Left forelimb (tissue), 1 donor: ENCODE measurements at regions not wholly inside any gene's neighbourhood (a gene's known extent, or its start where the extent isn't known, plus 50 kb on each side); places are given as distances from the start of the nearest gene placed in this dataset.

ENCODE experiments used
- DNase-seq: peaks from one replicate; pipeline ENCODE4 v3.0.0-alpha.2; 2018; ENCODE audit warnings: low spot score

DNA sequence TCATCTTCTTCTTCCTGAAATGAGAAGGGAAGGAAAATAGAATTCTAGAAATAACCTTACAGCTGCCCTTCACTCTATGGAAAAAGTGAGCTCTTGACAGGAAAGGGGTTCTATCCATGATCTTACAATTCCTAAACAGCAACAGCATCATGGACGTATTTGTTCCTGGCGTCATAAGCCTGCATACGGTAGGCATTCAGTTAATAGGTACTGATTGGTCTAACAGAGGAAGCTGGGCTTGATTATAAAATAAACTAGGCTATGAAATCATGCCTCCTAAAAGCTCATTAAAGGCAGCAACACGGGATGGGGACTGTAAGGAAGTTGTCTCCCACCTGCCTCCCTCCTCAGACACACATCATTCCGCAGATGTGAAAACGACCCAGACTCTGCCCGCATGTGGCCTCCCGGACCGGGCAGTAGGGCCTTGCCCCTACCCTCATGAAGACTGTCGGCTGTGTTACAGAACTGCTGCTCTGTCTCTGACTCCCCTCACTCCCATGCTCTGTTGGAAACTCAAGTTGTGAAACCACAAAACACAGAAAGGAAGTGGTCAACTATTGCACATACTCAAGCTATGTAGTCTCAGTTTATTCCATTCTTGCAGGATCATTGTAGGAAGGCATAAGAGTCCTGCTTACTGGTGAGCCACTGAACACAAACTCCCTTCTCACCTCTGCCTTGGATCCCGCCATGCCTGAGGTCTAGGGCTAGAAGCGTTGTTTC lies 129.8 kb downstream of the DLEU7 start:
- DNase-seq, result no peak

DNA sequence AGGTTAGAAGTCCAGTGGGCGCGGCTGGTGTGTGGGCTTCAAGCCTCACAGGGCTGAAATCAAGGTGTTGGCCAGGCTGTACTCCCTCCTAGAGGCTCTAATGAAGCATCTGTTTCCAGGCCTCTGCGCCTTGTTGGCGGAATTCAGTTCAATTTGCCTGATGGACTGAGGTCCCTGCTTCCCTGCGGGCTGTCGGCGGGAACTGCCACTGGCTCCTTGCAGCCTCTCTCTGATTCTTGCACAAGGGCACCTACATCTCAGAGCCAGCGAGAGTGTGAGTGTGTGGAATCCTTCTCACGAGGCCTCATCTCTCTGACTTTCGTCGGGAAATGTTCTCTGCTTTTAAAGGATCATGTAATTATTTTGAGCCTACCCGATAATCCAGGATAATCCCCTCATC lies 128.6 kb downstream of the DLEU7 start:
- no peak for DNase-seq

DNA sequence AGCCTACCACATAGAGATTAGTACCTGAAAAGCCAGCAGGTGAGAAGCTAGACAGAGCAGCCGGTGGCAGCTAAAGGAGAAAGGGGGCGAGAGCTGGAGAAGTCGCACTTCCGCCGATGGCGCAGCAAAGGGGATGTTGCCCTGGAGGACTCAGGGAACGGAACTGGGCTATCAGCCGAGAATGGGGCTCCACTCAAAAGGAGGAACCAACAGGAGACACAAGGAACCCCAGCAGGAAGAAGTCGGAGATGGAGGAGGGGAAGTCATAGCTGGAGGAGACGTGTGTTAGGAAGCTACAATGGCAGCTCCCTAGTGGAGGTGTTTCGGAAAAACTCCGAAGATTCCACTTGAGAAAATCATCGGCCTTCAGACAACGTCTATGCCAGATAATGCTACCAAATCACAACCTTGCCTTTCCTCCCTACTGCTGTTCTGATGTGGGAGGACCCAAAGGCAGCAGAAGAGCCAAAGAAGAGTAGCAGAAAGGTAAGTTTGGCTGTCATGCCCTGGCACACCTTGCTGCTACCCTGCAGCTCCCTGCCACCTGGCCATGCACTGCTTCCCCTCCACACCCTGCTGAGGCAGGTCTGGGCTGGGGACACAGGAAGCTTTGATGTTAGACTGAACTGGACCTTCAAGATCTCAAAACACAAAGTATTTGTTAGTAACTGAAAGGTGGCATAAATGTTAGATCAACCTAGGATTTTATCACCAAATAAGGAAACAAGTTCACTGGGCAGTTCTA lies 127.9 kb downstream of the DLEU7 start:
- no peak for DNase-seq

DNA sequence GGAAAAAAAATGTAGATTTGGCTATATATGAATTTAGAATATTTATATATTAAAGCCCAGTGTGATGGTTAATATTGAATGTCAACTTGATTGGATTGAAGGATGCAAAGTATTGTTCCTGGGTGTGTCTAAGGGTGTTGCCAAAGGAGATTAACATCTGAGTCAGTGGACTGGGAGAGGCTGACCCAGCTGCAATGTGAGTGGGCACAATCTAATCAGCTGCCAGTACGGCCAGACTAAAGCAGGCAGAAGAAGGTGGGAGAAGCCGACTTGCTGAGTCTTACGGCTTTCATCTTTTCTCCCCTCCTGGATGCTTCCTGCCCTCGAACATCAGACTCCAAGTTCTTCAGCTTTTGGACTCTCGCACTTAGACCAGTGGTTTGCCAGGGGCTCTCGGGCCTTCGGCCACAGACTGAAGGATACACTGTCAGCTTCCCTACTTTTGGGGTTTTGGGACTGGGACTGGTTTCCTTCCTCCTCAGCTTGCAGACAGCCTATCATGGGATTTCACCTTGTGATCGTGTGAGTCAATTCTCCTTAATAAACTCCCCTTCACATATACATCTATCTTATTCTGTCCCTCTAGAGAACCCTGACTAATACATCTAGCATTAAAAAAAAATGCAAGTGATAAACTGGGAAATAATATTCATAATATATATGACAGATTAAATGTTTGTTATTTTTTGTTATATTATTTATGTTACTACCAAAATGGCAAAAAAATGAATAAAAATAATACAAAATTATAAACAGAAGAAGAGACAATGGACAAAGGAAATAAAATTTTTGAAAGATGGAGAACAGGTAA lies 122.4 kb downstream of the DLEU7 start:
- DNase-seq, result no peak

DNA sequence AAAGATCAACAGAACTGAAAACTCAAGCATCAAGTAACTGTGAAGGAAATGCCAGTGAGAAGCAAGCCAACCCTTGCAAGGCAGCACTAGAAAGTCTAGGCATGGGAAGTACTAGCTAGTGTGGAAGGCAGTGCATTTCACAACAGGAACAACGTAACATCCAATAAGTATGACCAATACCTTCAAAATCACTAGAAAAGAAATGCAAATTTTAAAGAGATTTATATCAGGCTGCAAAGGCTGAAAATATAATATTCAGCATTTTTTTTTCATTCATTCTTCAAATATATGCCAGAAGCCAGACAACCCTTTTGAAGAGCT lies 121.9 kb downstream of the DLEU7 start:
- no peak for DNase-seq

DNA sequence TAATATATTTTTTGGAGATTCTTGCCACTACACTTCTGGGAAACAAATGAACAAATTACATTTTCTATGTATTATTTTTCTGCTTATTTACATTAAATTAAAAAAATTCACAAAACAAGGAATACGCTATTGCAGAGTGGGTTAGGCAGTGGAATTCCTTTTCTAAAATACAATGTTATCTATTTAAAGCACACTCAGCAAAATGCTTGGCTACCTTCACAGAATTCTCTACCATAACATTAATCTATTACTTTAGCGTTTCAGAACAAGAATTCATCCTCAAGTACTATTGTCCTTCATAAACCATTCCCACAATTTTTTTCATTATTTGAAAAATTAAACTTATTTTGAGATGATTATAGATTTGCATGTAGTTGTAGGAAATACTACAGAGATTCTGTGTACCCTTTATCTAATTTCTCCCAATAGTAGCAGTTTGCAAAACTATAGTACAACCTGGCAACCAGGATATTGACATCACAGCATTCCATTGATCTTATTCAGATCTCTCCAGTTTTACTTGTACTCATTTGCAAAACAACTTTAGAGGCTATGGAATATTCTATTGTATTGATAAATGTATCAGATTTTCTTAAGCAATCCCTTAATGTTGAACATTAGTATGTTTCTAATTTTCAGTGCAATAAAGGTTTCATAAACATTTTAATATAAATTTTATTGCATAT lies 120.9 kb downstream of the DLEU7 start:
- no peak for DNase-seq

DNA sequence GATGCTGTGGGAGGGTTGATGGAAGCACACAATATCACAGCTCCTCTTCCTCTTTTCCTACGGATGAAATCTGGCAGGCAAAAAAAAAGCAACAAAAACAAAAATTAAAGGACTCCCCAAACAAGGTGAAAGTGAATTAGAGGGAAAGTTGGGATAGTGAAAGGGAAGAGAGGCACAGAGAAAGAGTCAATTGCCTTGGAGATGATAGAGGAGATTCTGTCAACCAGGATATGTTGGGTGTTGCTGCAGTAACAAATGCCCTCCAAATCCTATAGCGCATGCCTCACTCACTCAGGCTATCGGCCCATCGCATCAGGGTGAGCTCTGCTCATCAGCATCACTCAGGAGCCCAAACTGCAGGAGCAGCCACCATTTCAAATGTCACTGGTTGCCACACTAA lies 119.1 kb downstream of the DLEU7 start:
- DNase-seq, result no peak

DNA sequence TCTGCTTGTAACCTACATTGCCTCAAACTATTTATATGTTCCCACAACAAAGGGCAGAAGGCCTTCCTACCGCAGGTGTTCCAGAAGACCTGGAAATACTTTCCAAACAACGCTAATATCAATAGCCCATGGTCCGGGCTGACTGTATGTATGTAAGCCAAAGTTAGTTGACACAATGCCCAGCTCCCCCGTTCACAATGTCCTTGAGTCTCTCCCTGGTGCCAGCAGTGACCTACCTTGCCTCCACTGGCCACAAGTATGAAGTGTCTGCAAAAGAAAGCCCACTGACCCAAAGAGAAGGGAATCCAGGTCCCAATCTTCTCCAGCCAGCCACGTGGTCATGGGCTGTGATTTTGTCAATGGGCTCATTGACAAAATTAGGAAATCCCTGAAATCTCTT lies 118.6 kb downstream of the DLEU7 start:
- DNase-seq, result no peak

DNA sequence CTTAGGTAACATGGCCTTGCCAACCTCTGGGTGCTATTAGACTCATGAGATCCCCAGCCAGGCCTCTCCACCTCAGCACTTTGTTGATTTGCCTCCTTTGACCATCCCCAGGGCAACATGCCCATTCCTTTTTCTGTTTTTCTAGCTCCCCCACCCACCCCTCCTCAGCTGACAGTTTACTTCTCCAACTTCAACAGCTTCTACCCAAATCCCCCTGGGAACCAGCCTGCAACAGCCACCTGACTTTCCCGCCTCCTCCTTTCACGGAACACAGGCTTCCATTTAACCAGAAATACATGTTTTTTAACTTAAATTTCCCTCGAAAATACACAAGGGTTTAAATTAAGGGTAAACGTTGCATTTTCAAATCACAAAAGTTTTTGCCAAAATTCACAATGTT lies 117.3 kb downstream of the DLEU7 start:
- no peak for DNase-seq

DNA sequence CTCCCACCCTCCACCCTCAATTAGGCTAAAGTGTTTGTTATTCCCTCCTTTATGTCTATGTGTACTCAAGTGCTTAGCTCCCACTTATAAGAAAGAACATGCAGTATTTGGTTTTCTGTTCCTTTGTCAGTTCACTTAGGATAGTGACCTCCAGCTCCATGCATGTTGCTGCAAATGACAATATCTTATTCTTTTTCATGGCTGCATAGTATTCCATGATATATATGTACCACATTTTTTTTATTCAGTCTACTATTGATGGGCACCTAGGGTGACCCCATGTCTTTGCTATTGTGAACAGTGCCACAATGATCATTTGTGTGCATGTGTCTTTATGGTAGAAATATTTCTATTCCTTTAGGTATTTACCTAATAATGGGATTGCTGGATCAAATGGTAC lies 114.3 kb downstream of the DLEU7 start:
- DNase-seq, result no peak

DNA sequence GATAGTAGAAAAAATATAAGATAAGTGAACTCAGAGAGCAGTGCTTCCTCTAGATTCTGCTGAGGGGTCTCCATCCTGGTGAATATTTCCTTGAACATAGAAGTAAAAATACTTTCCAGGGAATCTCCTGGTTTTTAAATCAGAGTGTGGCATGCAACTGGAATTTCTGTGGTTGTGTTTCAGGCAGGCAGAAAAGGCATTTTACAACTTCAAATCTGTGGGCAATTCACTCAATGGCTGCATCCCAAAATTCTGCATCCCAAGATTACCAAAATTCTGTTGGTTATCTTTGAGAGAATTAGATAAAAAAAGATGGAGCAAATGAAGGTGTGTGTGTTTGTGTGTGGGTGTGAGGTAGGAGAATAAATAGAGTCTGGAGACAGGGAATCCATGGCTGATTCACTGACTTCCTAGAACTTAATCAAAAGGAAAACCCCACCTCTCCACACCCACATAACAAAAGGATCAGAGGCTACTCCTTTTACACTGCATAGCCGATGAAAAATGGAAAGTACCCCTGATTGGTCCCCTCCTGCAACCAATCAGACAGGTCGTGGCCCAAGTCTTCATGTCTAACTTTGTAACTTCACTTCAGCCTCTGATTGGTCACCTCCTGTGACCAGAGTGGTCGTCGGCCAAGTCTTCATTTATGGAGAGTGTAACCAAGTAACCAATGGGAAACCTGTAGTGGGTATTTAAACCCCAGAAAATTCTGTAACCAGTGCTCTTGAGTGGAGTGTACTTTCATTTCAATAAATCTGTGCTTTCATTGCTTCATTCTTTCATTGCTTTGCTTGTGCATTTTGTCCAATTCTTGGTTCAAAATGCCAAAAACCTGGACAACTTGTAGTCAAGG lies 112.8 kb downstream of the DLEU7 start:
- no peak for DNase-seq

DNA sequence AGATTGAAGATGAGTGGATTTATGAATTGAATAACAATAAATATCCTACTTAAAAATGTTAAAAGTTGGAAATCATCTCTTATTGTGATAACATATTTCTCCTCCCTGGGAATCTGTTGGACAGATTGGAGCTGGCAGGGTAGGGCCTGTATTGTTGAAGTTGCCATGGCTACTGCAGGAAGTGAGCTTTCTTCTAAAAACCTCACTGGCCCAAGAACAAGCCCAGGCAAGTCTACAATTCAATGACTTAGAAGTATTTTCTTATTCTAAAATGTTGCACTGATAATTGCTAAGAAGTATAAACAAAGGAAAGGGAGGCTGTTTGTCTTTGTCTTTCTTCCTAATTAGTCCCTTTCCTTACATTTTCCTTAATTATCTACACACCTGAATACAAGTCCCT lies 112.1 kb downstream of the DLEU7 start:
- DNase-seq, result no peak

DNA sequence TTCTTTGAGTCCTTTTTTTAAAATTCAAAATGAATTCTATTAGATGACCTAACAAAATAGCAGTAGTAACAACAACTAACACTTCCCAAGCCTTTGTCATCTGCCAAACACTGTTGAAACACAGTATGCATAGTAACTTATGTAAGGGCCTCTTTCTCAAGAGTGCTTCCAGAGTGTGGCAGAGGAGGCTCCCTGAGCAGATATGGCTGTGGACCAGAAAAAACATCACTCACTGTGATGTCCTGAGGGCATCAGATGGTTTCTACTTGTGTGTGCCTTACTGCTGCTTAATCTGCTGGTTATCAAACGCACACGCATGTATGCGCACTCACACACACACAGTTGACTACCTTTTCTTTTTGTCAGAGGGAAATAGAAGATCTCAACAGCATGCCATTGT lies 110.8 kb downstream of the DLEU7 start:
- no peak for DNase-seq

DNA sequence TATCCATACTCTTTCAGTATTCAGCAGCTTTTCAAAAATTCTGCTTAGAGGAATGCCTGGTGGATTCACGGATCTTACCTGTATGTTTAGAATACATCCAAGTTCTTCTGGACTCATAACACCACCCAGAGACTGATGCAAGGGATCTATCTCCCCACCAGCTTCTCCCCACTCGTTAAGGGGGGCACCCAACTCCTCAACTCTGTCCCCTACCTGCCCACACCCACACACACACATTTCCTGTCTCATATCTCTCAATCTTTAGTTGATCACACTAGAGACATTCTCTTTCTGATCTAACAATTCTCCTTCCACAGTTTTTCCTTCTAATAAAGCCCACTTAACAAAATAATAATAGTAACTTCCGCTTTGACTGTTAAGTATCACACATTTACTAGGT lies 110.1 kb downstream of the DLEU7 start:
- DNase-seq, result no peak

DNA sequence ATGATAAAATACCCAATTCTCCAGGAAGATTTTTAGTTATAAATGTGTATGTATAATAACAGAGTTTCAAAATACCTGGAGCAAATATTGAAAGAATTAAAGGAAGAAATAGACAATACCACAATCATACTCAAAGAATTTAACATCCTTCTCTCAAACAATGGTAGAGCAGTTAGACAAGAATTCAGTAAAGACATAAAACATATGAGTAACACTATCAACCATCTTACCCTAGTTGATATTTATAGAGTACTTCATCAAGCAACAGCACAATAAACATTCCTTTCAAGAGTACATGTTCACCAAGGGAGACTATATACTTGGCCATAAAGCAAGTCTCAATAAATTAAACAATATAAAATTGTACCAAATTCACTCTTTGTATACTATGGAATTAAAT lies 108.4 kb downstream of the DLEU7 start:
- DNase-seq, result no peak

DNA sequence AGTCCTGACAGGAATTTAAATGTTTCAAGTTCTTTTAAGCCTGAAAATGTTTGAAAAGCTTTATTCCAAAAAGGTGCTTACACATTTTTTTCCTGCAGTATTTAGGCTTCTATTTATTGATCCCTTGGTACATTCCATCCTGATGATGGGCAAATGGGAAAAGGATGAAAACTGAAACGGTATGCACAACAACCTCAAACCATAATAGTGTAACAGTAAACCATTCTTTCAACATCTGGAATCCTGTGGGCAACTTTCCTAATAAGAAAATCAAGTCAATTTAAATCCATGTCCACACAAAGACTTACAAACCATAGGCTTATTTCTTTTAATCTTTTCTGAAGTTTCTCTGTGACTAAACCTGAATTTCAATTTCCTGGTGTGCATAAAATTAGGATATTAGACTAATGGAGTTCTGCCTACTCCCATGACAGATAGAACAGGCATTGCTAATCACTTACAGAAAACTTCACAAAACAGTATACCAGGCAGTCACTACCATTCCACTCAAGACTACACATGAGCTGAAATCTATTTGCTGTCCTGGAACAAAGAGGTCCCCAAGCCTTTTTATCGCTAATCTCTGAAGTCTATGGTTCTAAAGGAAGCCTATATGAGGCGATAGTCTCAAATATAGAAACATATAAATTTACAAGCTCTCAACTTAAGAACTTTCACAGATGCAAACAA lies 103.3 kb downstream of the DLEU7 start:
- no peak for DNase-seq

DNA sequence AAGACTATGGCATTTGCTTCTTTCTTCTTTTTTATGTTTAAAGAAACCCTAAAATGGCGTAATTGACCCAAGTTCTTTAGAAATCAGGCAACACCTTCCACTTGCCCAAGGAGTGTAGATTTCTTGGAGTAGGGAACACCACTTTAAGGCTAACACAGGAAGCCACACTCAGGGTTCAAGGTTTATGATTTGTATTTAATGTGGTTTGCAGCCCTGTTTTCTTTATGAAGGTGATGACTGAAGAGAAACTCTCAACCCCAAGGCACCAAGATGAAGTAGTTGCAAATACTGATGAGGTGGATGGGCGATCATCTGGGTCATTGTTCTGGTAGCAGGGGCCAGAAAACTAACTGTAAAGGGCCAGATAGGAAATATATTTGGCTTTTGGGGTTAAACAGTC lies 101.1 kb downstream of the DLEU7 start:
- no peak for DNase-seq

DNA sequence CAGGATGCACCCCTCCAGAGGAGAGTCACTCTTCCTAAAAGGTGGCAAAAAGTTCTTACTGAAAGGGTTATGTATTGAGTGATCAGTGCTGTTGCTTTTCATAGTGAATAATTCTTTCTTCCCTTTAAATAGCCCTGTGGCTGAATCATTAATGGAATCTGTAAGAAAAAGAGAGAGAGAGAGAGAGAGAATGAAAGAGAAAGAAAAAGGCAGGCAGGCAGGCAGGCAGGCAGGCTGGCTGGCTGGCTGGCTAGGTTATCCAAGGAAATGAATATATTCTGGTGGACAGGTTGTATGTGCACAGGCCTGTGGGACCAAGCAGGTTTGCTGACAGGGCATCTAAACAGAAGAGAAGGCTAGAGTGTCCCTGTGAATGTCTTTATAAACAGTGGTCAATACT lies 100.5 kb downstream of the DLEU7 start:
- no peak for DNase-seq

DNA sequence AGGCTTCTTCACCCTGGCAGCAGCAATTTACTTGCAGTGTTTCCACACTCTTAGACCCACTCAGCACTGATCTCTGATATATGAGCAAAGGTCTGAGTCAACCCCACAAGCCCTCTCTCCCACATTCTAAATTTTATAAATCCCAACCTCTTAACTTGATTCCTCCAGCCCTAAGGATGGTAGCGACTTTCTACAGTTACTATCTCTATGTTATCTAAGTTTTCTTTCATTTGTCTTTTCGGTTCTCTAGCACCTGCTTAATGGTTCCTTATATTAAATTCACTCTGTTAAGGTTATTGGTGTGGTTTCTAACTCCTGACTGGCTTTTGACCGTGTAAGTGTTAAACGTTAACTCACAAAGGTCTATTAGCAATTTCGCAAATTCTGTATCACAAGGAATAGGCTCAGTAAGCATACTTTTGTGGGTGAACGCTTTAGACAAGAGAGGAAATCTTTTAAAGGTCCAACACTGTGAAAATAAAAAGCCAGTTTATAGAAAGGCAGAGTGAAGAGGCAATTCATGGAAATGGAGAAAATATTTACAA lies 99.3 kb downstream of the DLEU7 start:
- DNase-seq, result no peak

DNA sequence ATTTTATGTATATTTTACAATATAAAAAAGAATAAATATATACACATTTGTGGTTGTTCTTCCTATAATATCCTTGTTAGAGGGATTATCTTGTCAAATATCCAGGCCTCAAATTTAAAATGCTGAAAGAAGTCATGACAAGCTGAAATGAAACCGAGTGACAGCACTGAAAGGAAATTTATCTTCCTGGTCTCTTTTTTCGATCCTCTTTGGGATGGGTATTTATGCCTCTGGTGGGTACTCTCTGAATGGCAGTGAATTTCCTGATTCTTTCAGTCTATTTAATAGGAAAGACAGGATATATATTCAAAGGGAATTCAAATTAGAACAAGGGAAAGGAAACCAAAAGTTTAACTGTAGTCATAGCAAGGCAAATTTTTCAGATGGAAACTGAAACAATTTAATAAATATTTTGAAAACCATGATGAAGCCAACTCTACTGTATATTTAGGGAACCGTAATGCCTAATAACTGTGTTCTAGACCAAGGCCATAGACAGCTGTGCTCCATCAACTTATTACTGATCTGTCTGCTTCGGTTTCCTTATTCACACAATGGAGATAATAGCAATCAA lies 97.9 kb downstream of the DLEU7 start:
- no peak for DNase-seq
